ENCODE measurements at regions not wholly inside any gene's neighbourhood (a gene's known extent, or its start where the extent isn't known, plus 50 kb on each side); places are given as distances from the start of the nearest gene placed in this dataset.
"Not testable (repeated sequence)": the region's sequence is repeated elsewhere in the genome, so short reads cannot be mapped to it uniquely, and the experiment has no call there.

- no peak overlapping the region for H2BK5ac ChIP-seq (ENCODE audit: low read length)
- no peak overlapping the region for H2BK120ac ChIP-seq (ENCODE audit: low read depth, low read length)
- H3K36me3 ChIP-seq (ENCODE audit: control insufficient read depth, insufficient read depth, low read length), result no peaks in the 10 kb centered on the region
- H3K4me1 ChIP-seq (ENCODE audit: control insufficient read depth, low read depth, low read length), result no peaks in the 10 kb centered on the region
- H3K27me3 ChIP-seq (ENCODE audit: insufficient read depth, low read length, poor library complexity), result no peaks in the 10 kb centered on the region
- no peak overlapping the region for H2BK15ac ChIP-seq (replicated peaks; ENCODE audit: low read depth)
- H3K79me1 ChIP-seq (ENCODE audit: low read length), result no peaks in the 10 kb centered on the region
- H2AK5ac ChIP-seq (ENCODE audit: low read length), result no peak overlapping the region
- no CpG with 5 or more reads among the region's 1 CpG for WGBS (ENCODE audit: extremely low coverage, insufficient coverage, low lambda C conversion rate)
- DNase-seq, result no peak
- H3K27ac ChIP-seq (ENCODE audit: low read depth, low read length), result no peak overlapping the region
- H4K5ac ChIP-seq (ENCODE audit: low read length), result no peak overlapping the region
- H3K4me2 ChIP-seq (ENCODE audit: low read length), result no peak overlapping the region
- no peak overlapping the region for H4K8ac ChIP-seq (ENCODE audit: low read depth, low read length)
- H3K4ac ChIP-seq (ENCODE audit: low read depth, low read length), result no peak overlapping the region
- H3K56ac ChIP-seq (ENCODE audit: low read length), result no peak overlapping the region
- no peak overlapping the region for H3K4me3 ChIP-seq (ENCODE audit: low read length)
- no peak overlapping the region for H3K9ac ChIP-seq (ENCODE audit: low read length)
- no peaks in the 10 kb centered on the region for H3K79me2 ChIP-seq (ENCODE audit: control insufficient read depth, insufficient read depth, low read length)
- H3K18ac ChIP-seq (ENCODE audit: low read length), result no peak overlapping the region
- no peak overlapping the region for H3K23ac ChIP-seq (ENCODE audit: low read length)
These were observed 84.1 kb downstream of the MAB21L3 start for GRCh38 chr1:116195077-116195868.

GRCh38 chr1:116200343-116200742 lies 89.1 kb downstream of the MAB21L3 start:
- H3K4me3 ChIP-seq (ENCODE audit: low read length); H3K36me3 ChIP-seq (ENCODE audit: control insufficient read depth, insufficient read depth, low read length): not testable (repeated sequence)

DNA sequence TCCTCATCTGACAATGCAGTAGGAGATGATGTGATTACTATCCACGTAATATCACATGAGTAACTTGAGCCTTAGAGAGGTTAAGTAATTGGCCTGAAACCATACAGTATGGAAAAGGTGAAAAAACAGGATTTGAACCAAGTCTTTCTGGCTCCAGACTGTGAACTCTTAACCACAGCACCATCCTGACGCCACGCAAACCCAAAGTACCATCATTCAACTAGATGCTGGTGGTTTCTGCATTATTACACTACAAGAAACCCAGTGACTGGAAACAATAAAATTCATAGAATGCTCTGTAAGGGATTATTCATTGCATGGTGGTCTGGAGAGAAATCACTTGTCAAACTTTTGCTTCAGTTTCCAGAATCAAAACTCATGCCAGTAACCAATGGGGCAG lies 90.7 kb downstream of the MAB21L3 start:
- WGBS (ENCODE audit: extremely low coverage, insufficient coverage, low lambda C conversion rate), result no CpG with 5 or more reads among the region's 3 CpGs
- H3K27ac ChIP-seq (ENCODE audit: low read depth, low read length), result no peak overlapping the region
- no peak overlapping the region for H3K9ac ChIP-seq (ENCODE audit: low read length)
- no peak overlapping the region for H3K4me3 ChIP-seq (ENCODE audit: low read length)
- H2BK120ac ChIP-seq (ENCODE audit: low read depth, low read length), result no peak overlapping the region
- H3K79me2 ChIP-seq (ENCODE audit: control insufficient read depth, insufficient read depth, low read length), result no peaks in the 10 kb centered on the region
- H3K56ac ChIP-seq (ENCODE audit: low read length), result no peak overlapping the region
- no peak overlapping the region for H4K8ac ChIP-seq (ENCODE audit: low read depth, low read length)
- no peak overlapping the region for H3K4me2 ChIP-seq (ENCODE audit: low read length)
- H3K4ac ChIP-seq (ENCODE audit: low read depth, low read length), result no peak overlapping the region
- no peak overlapping the region for H3K23ac ChIP-seq (ENCODE audit: low read length)
- H3K4me1 ChIP-seq (ENCODE audit: control insufficient read depth, low read depth, low read length), result no peaks in the 10 kb centered on the region
- no peak overlapping the region for H2BK15ac ChIP-seq (replicated peaks; ENCODE audit: low read depth)
- no peak for DNase-seq
- no peaks in the 10 kb centered on the region for H3K27me3 ChIP-seq (ENCODE audit: insufficient read depth, low read length, poor library complexity)
- H2AK5ac ChIP-seq (ENCODE audit: low read length), result no peak overlapping the region
- no peak overlapping the region for H4K5ac ChIP-seq (ENCODE audit: low read length)
- no peaks in the 10 kb centered on the region for H3K79me1 ChIP-seq (ENCODE audit: low read length)
- no peak overlapping the region for H2BK5ac ChIP-seq (ENCODE audit: low read length)
- H3K36me3 ChIP-seq (ENCODE audit: control insufficient read depth, insufficient read depth, low read length), result no peaks in the 10 kb centered on the region
- H3K18ac ChIP-seq (ENCODE audit: low read length), result no peak overlapping the region

More at GRCh38 chr1:116200343-116200742, 89.1 kb downstream of the MAB21L3 start:
- not testable (repeated sequence) for H3K4ac ChIP-seq (ENCODE audit: low read depth, low read length); H4K8ac ChIP-seq (ENCODE audit: low read depth, low read length); H2BK15ac ChIP-seq (replicated peaks; ENCODE audit: low read depth); H3K18ac ChIP-seq (ENCODE audit: low read length); H3K9ac ChIP-seq (ENCODE audit: low read length); H4K5ac ChIP-seq (ENCODE audit: low read length); H2BK5ac ChIP-seq (ENCODE audit: low read length); H3K27me3 ChIP-seq (ENCODE audit: insufficient read depth, low read length, poor library complexity); H2BK120ac ChIP-seq (ENCODE audit: low read depth, low read length); H3K4me2 ChIP-seq (ENCODE audit: low read length); H3K27ac ChIP-seq (ENCODE audit: low read depth, low read length); H3K56ac ChIP-seq (ENCODE audit: low read length); H2AK5ac ChIP-seq (ENCODE audit: low read length); H3K79me1 ChIP-seq (ENCODE audit: low read length); H3K23ac ChIP-seq (ENCODE audit: low read length); DNase-seq; H3K4me1 ChIP-seq (ENCODE audit: control insufficient read depth, low read depth, low read length); H3K79me2 ChIP-seq (ENCODE audit: control insufficient read depth, insufficient read depth, low read length)
- WGBS (ENCODE audit: extremely low coverage, insufficient coverage, low lambda C conversion rate), result no CpG with 5 or more reads among the region's 2 CpGs

GRCh38 chr1:116203181-116203723 lies 92.1 kb downstream of the MAB21L3 start:
- no peaks in the 10 kb centered on the region for H3K36me3 ChIP-seq (ENCODE audit: control insufficient read depth, insufficient read depth, low read length)

DNA sequence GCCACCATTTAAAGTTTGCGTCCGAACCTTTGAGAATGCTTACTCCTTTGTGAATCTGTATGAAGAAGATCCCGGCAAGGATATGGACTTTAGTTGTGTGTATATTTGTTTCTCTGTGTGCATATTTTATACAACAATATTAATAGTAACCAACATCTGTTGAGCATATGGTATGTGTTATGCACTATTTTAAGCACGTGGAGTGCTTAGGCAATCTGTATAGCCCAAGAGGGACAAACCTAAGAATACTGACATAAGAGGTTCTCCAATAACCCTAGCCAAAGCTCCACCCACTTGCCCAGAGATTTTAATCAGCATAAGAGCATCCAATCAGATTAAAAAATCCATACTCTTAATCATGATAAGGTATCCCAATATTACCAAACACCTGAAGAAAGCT lies 92.7 kb downstream of the MAB21L3 start:
- Histone ChIP-seq H3K56ac (ENCODE audit: low read length) (no peak overlapping the region), H3K27me3 (ENCODE audit: insufficient read depth, low read length, poor library complexity) (no peaks in the 10 kb centered on the region), H2BK120ac (ENCODE audit: low read depth, low read length) (no peak overlapping the region), H3K4me1 (ENCODE audit: control insufficient read depth, low read depth, low read length) (no peaks in the 10 kb centered on the region), H3K4me2 (ENCODE audit: low read length) (no peak overlapping the region), H3K27ac (ENCODE audit: low read depth, low read length) (no peak overlapping the region), H3K23ac (ENCODE audit: low read length) (no peak overlapping the region), H3K79me2 (ENCODE audit: control insufficient read depth, insufficient read depth, low read length) (no peaks in the 10 kb centered on the region), H2BK15ac (replicated peaks; ENCODE audit: low read depth) (no peak overlapping the region), H3K36me3 (ENCODE audit: control insufficient read depth, insufficient read depth, low read length) (no peaks in the 10 kb centered on the region), H3K9ac (ENCODE audit: low read length) (no peak overlapping the region), H3K4ac (ENCODE audit: low read depth, low read length) (no peak overlapping the region), H3K79me1 (ENCODE audit: low read length) (no peaks in the 10 kb centered on the region), H3K18ac (ENCODE audit: low read length) (no peak overlapping the region), H2AK5ac (ENCODE audit: low read length) (no peak overlapping the region), H4K8ac (ENCODE audit: low read depth, low read length) (no peak overlapping the region), H4K5ac (ENCODE audit: low read length) (no peak overlapping the region), H3K4me3 (ENCODE audit: low read length) (no peak overlapping the region), H2BK5ac (ENCODE audit: low read length) (no peak overlapping the region)
- no CpG with 5 or more reads among the region's 4 CpGs for WGBS (ENCODE audit: extremely low coverage, insufficient coverage, low lambda C conversion rate)
- no peak for DNase-seq

More at GRCh38 chr1:116203181-116203723, 92.1 kb downstream of the MAB21L3 start:
- H2BK120ac ChIP-seq (ENCODE audit: low read depth, low read length), result no peak overlapping the region
- no peak overlapping the region for H3K4me2 ChIP-seq (ENCODE audit: low read length)
- H3K27ac ChIP-seq (ENCODE audit: low read depth, low read length), result no peak overlapping the region
- no peak overlapping the region for H2AK5ac ChIP-seq (ENCODE audit: low read length)
- H3K4me3 ChIP-seq (ENCODE audit: low read length), result no peak overlapping the region
- no peaks in the 10 kb centered on the region for H3K79me2 ChIP-seq (ENCODE audit: control insufficient read depth, insufficient read depth, low read length)
- no peak overlapping the region for H4K8ac ChIP-seq (ENCODE audit: low read depth, low read length)
- no peaks in the 10 kb centered on the region for H3K4me1 ChIP-seq (ENCODE audit: control insufficient read depth, low read depth, low read length)
- H3K18ac ChIP-seq (ENCODE audit: low read length), result no peak overlapping the region
- WGBS (ENCODE audit: extremely low coverage, insufficient coverage, low lambda C conversion rate), result no CpG with 5 or more reads among the region's 5 CpGs
- no peak overlapping the region for H2BK15ac ChIP-seq (replicated peaks; ENCODE audit: low read depth)
- H3K56ac ChIP-seq (ENCODE audit: low read length), result no peak overlapping the region
- H3K23ac ChIP-seq (ENCODE audit: low read length), result no peak overlapping the region
- no peaks in the 10 kb centered on the region for H3K27me3 ChIP-seq (ENCODE audit: insufficient read depth, low read length, poor library complexity)
- no peak overlapping the region for H3K9ac ChIP-seq (ENCODE audit: low read length)
- H4K5ac ChIP-seq (ENCODE audit: low read length), result no peak overlapping the region
- H3K4ac ChIP-seq (ENCODE audit: low read depth, low read length), result no peak overlapping the region
- no peak overlapping the region for H2BK5ac ChIP-seq (ENCODE audit: low read length)
- no peaks in the 10 kb centered on the region for H3K79me1 ChIP-seq (ENCODE audit: low read length)
- DNase-seq, result no peak

Data from mesendoderm (in vitro differentiated cells).